OCI-LY1 (cell line): ENCODE measurements at regions not wholly inside any gene's neighbourhood (a gene's known extent, or its start where the extent isn't known, plus 50 kb on each side); places are given as distances from the start of the nearest gene placed in this dataset.

Experiments
- H2AFZ ChIP-seq: fragments of 200-600 bp; sonication (generic), shearing (Covaris generic); 2 replicates; pipeline ENCODE4 v1.6.0; 2014; ENCODE audit warnings: antibody characterized with exemption, mild to moderate bottlenecking, low read length
- H3F3A ChIP-seq: fragments of 200-600 bp; sonication (generic), shearing (Covaris generic); 2 replicates; pipeline ENCODE4 v1.6.0; 2014; ENCODE audit warnings: mild to moderate bottlenecking, antibody characterized with exemption, low read length, moderate library complexity; ENCODE audit not compliant: insufficient read depth
- H3K27ac ChIP-seq: fragments of 200-600 bp; sonication (generic); 2 replicates; pipeline ENCODE4 v1.5.1; 2014; ENCODE audit warnings: low read length, mixed run types, mild to moderate bottlenecking, low read depth; ENCODE audit not compliant: poor library complexity, severe bottlenecking
- H3K27me3 ChIP-seq: fragments of 200-600 bp; sonication (generic); 2 replicates; pipeline ENCODE4 v1.6.0; 2014; ENCODE audit warnings: antibody characterized with exemption, mild to moderate bottlenecking, low read length, moderate library complexity; ENCODE audit not compliant: insufficient read depth
- H3K36me3 ChIP-seq: fragments of 200-600 bp; sonication (generic); 2 replicates; pipeline ENCODE4 v1.6.1; 2014; ENCODE audit warnings: mild to moderate bottlenecking, antibody characterized with exemption, low read length, moderate library complexity, mixed read lengths; ENCODE audit not compliant: insufficient read depth
- H3K4me1 ChIP-seq: fragments of 200-600 bp; sonication (generic); 2 replicates; pipeline ENCODE4 v1.5.1; 2014; ENCODE audit warnings: mild to moderate bottlenecking, low read length, moderate library complexity; ENCODE audit not compliant: insufficient read depth, severe bottlenecking
- H3K4me2 ChIP-seq: fragments of 200-600 bp; sonication (generic), shearing (Covaris generic); 2 replicates; pipeline ENCODE4 v1.6.1; 2014; ENCODE audit warnings: low read length
- H3K4me3 ChIP-seq: fragments of 200-600 bp; sonication (generic); 2 replicates; pipeline ENCODE4 v1.5.1; 2014; ENCODE audit warnings: low read length, low read depth, mild to moderate bottlenecking, mixed read lengths; ENCODE audit not compliant: poor library complexity, severe bottlenecking
- H3K79me2 ChIP-seq: fragments of 200-600 bp; shearing (Covaris generic); 2 replicates; pipeline ENCODE4 v1.6.1; 2016; ENCODE audit warnings: mixed run types, low read length, mixed read lengths; ENCODE audit not compliant: insufficient read depth
- H3K9ac ChIP-seq: fragments of 200-600 bp; sonication (generic), shearing (Covaris generic); 2 replicates; pipeline ENCODE4 v1.6.1; 2014; ENCODE audit warnings: mild to moderate bottlenecking, low read length, mixed read lengths
- H3K9me2 ChIP-seq: fragments of 200-600 bp; sonication (generic), shearing (Covaris generic); 2 replicates; pipeline ENCODE4 v1.6.1; 2014; ENCODE audit warnings: low read depth, mild to moderate bottlenecking, low read length, mixed read lengths
- H3K9me3 ChIP-seq: fragments of 200-600 bp; shearing (Covaris generic); 2 replicates; pipeline ENCODE4 v1.6.1; 2014; ENCODE audit warnings: low read length, mixed read lengths
- H4K20me1 ChIP-seq: fragments of 200-600 bp; sonication (generic), shearing (Covaris generic); 2 replicates; pipeline ENCODE4 v1.6.0; 2016; ENCODE audit warnings: mild to moderate bottlenecking, low read length; ENCODE audit not compliant: insufficient read depth
- EZH2 ChIP-seq: fragments of 200-600 bp; sonication (generic), shearing (Covaris generic); IDR thresholded peaks from 2 replicates; pipeline ENCODE4 v1.8.0; 2017; ENCODE audit warnings: borderline replicate concordance, mixed run types, mild to moderate bottlenecking, antibody characterized with exemption, low read length, moderate library complexity, mixed read lengths
- TF ChIP-seq, protein P1 (sequence below): fragments of 200-600 bp; sonication (generic), shearing (Covaris generic); IDR thresholded peaks from 2 replicates; pipeline ENCODE4 v1.5.1; 2017; ENCODE audit warnings: mild to moderate bottlenecking, antibody characterized with exemption, low read length, moderate library complexity, mixed read lengths

DNA sequence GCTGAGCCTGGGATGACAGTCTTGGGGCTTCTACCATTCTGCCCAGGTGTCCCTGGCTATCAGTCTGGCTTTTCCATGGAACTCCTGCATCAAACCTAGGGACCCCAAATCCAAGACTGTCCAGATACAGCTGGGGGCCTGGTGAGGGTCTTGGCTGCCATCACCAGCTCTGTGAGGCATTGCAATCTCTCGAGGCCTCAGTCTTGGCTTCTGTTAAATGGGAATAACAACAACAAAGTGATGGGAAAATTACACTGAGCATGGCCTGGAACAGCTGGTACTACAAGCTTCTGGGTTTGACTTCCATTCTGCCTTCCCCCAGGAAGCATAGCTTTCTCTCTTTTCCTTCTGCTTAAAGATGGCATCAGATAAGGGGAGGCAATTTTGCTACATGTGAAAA, 50.0 kb upstream of the LCTL start:
- no peaks in the 10 kb centered on the region for H3K9me2 ChIP-seq
- H3K79me2 ChIP-seq: no peaks in the 10 kb centered on the region
- TF ChIP-seq EZH2: no peak
- TF ChIP-seq, protein P1, sequence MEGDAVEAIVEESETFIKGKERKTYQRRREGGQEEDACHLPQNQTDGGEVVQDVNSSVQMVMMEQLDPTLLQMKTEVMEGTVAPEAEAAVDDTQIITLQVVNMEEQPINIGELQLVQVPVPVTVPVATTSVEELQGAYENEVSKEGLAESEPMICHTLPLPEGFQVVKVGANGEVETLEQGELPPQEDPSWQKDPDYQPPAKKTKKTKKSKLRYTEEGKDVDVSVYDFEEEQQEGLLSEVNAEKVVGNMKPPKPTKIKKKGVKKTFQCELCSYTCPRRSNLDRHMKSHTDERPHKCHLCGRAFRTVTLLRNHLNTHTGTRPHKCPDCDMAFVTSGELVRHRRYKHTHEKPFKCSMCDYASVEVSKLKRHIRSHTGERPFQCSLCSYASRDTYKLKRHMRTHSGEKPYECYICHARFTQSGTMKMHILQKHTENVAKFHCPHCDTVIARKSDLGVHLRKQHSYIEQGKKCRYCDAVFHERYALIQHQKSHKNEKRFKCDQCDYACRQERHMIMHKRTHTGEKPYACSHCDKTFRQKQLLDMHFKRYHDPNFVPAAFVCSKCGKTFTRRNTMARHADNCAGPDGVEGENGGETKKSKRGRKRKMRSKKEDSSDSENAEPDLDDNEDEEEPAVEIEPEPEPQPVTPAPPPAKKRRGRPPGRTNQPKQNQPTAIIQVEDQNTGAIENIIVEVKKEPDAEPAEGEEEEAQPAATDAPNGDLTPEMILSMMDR: no peak

DNA sequence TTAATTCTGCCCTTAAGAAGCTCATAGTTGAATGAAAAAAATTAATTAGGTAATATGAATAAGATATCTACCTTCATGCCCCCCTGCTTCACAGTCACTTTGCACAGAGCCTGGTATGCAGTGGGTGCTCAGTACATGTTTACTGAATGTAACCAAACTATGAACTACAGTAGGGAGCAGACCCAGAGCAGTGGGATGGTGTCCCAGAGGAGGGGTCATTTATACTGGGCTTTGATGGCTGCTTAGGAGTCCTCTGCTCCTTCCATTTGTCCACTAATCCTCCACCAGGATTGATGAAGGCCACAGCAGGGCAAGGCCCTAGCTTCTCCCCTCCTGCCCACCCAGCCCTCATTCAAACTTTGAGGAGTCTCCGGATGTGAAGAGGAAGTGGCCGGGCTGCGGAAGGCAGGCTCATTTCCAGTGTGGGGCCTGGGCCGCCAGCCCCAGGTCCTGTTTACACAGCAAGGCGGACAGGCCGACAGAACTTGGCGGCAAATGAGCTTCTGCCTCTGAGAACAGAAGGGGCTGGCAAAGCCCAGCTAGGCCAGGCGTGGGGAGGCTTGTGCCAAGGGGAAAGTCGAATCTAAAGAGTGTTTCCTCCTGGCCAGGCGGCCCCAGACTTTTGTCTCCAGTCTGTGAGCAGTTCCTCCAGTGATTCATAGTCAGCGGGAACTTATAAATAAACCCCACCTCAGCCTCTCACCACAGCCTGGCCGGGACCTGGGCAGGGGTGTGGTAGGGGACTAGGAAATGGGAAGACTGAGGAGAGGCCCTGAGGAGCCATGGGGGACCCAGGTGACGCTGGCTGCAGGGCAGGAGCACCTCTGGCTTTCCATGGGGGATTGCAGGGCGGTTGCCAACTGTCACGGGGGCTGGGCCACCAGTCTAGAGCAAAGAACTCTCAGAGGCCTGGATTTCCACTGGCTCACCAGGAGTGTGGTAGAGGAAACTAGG, 51.6 kb upstream of the LCTL start:
- H2AFZ ChIP-seq: no peak overlapping the region
- no peaks in the 10 kb centered on the region for H3K9me3 ChIP-seq
- H3K79me2 ChIP-seq: no peaks in the 10 kb centered on the region
- no peak overlapping the region for H3K4me3 ChIP-seq
- H3K9me2 ChIP-seq: no peaks in the 10 kb centered on the region
- H3K4me2 ChIP-seq: no peak overlapping the region
- H3K27me3 ChIP-seq: no peaks in the 10 kb centered on the region
- no peaks in the 10 kb centered on the region for H3F3A ChIP-seq
- TF ChIP-seq EZH2: no peak
- TF ChIP-seq, protein P1: no peak
- H4K20me1 ChIP-seq: no peaks in the 10 kb centered on the region
- peaks cover 15% of the 10 kb centered on the region for H3K4me1 ChIP-seq
- no peak overlapping the region for H3K27ac ChIP-seq
- H3K36me3 ChIP-seq: no peaks in the 10 kb centered on the region
- H3K9ac ChIP-seq: no peak overlapping the region; the same call in 1 of the 2 replicates

More for the DNA sequence above, 50.0 kb upstream of the LCTL start:
- Histone ChIP-seq H4K20me1 (no peaks in the 10 kb centered on the region), H3K9me3 (no peaks in the 10 kb centered on the region), H3K4me1 (peaks cover 15% of the 10 kb centered on the region), H3K36me3 (no peaks in the 10 kb centered on the region), H3F3A (no peaks in the 10 kb centered on the region), H3K4me2 (no peak overlapping the region), H3K27me3 (no peaks in the 10 kb centered on the region), H2AFZ (no peak overlapping the region), H3K4me3 (no peak overlapping the region), H3K9ac (no peak overlapping the region), H3K27ac (no peak overlapping the region)

DNA sequence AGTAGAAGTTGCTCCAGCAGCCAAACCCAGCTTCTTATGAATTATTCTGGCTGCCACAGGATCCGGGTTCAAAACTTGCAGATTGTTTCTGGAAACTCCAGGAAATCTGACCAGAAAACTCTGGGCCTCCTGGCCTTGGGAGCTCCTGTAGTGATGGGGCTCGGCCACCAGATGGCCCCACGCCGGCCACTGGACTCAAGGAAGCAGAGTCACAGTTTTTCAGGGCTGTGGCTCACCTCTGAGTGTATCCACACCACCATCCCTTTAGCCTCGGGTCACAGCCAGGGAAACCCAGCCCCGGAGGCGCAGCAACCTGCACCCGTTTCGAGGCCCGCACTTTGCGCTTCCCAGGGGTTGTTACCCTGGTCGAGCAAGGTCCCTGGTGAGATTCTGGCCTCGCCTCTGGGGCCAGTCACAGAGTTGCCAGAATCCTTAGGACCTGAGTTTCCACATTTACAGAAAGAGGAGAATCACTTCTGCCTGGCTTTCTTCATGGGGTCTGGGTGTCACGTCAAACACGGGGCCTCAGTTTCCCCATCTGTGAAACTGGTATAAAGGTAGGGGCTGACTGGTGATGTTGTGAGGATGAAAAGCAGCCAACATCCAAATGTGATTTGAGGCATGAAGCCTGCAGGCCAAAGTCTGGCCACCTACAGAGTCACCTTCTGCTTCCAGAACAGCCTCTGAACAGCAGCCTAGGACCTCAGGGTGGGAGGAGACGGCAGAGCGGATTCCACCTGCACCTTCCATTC, 53.5 kb upstream of the LCTL start:
- H3K9ac ChIP-seq: no peak overlapping the region
- no peaks in the 10 kb centered on the region for H3F3A ChIP-seq
- no peaks in the 10 kb centered on the region for H3K9me2 ChIP-seq
- TF ChIP-seq, protein P1: peak; percentile 81
- TF ChIP-seq EZH2: no peak
- no peaks in the 10 kb centered on the region for H3K27me3 ChIP-seq
- H4K20me1 ChIP-seq: no peaks in the 10 kb centered on the region
- no peak overlapping the region for H3K27ac ChIP-seq
- no peak overlapping the region for H3K4me2 ChIP-seq
- peaks cover 9% of the 10 kb centered on the region for H3K4me1 ChIP-seq
- H3K79me2 ChIP-seq: no peaks in the 10 kb centered on the region
- no peaks in the 10 kb centered on the region for H3K36me3 ChIP-seq
- H3K9me3 ChIP-seq: no peaks in the 10 kb centered on the region
- H2AFZ ChIP-seq: no peak overlapping the region
- no peak overlapping the region for H3K4me3 ChIP-seq
